DMS 273 (cell line): ENCODE measurements at regions not wholly inside any gene's neighbourhood (a gene's known extent, or its start where the extent isn't known, plus 50 kb on each side); places are given as distances from the start of the nearest gene placed in this dataset.

Experiments
- DNase-seq: peaks from one replicate; lab custom pipeline; 2025; ENCODE audit not compliant: unreplicated experiment; lab: John Stamatoyannopoulos, UW

- no peak for DNase-seq
Measured at GRCh38 chr7:20021831-20022230, 195.4 kb downstream of the MACC1 start.

DNA sequence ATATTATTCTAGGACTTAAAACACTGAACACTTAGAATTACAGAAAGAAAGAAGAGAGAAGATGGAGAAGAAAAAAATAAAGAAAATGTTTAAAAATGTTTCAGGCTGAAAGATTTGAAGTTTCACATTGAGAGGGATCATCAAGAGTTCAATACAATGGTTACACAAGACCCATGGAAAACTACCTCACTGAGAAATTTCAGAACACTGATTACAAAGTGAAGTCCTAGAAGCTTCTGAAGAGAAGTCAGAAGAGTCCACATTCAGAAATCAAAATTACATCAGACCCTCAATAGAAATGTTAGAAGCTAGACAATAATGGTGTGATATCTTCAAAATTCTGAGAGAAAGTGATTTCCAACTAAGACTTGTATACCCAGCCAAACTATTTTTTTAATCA is 196.1 kb downstream of the MACC1 start:
- DNase-seq: no peak

DNA sequence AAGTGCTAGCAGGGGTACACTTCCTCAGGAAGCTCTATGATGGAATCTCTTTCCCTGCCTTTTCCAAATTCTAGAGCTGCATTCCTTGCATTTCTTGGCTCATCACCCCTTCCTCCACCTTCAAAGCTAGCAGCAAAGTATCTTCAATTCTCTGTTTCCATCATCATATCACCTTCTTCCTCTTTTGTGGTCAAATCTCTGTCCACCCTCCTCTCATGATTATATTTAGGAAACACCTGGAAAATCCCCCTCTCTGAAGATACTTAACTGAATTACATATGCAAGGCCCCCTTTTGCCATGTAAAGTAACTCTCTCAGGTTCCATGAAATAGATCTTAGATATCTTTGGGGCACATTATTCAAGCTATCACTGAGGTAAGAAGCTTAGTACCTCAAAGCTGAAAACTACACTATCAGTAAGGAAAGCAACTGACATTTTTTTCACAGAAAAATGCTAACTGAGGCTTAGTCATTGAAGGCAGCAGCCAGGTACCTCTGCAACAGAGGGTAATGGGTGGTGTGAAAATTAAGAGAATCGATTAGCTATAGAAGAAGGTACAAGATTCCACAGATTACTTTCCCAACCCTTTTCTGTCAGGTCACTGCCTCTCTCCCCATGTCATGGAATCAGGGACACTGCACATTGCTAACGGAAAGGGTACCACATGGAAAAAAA is 197.3 kb downstream of the MACC1 start:
- no peak for DNase-seq

GRCh38 chr7:20016669-20017068 is 200.5 kb downstream of the MACC1 start:
- no peak for DNase-seq

GRCh38 chr7:20013536-20013935 is 203.6 kb downstream of the MACC1 start:
- no peak for DNase-seq

- no peak for DNase-seq
Measured at GRCh38 chr7:20012100-20012499, 205.1 kb downstream of the MACC1 start.

DNA sequence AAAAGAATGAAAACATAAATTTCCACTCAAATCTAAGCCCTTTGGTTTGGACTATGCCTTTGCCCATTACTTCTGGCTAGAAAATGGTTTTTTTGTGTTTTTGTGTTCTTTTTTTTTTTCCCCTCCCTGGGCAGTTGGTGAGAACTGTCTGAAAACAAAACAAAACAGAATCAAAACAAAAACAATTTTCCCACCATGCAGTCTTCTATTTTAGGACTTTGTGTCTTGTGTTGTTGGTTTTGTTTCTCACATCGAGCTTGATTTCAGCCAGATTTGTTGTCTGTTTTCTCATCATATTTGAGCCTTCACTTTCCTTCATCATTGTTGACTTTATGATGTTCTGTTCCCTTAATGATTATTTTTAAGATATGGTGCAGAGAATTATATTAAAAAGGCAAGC is 206.3 kb downstream of the MACC1 start:
- no peak for DNase-seq

- no peak for DNase-seq
Measured at GRCh38 chr7:20007510-20007909, 209.7 kb downstream of the MACC1 start.

- peak; percentile 61 for DNase-seq
Measured at GRCh38 chr7:20005081-20005480, 212.1 kb downstream of the MACC1 start.

GRCh38 chr7:19999681-20000080 is 217.5 kb downstream of the MACC1 start:
- DNase-seq: no peak

GRCh38 chr7:19991936-19992335 is 218.5 kb upstream of the TMEM196 start:
- DNase-seq: no peak

DNA sequence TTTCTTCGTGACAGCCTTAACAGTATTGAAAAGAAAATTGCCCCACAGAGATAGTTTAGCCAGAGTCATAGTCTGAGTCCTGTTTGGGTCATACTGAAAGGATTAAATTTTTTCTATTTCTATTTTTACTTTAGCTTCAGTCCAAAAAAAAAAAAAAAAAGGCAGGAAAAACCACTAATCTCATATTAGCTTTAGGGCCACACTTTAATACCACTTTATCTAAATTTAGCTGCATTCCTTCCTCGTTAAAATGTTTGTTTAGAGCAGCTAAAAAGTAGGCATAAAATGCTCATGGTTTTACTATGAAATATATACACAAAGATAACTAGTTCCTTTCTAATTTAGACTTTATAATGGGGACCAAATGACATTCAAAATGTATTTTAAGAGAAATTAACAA is 216.5 kb upstream of the TMEM196 start:
- DNase-seq: no peak

GRCh38 chr7:19988860-19989259 is 215.4 kb upstream of the TMEM196 start:
- no peak for DNase-seq

- DNase-seq: peak; percentile 4
Measured at GRCh38 chr7:19984231-19984632, 210.8 kb upstream of the TMEM196 start.

DNA sequence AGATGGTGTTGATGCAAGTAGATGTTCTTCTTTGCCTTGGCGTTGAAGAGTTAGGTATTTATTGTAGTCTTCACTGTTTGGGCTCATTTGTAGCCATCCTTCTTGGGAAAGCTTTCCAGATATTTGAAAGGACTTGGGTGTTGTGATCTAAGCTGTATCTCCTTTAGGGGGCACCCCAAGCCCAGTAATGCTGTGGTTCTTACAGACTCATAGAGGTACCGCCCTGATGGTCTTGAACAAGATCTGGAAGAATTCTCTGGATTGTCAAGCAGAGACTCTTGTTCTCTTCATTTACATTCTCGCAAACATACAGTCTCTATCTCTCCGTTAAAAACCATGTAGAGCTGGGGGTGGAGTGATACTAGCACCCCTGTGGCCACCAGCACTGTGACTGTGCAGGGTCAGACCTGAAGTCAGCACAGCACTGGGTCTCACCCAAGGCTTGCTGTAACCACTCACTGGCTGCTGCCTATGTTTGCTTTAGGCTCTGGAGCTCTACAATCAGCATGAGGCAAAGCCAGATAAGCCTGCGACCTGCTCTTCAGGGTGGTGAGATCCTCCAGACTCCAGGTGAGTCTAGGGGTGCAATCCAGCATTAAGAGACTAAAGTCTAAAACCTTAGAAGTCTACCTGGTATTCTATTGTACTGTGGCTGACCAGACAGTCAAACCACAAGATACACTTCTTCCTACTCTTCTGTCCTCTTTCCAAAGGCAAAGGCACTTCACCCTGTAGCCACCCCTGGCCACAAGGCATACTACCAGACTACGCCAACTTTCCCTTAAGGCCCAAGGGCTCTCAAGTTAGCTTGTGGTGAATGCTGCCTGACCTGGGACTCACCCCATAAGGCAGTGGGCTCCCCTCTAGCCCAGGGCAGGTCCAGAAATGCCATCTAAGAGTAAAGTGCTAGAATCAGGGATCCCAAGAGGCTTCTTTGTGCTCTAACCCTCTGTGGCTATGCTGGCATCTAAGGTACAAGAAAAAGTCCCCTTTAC is 209.7 kb upstream of the TMEM196 start:
- peak; percentile 55 for DNase-seq

DNA sequence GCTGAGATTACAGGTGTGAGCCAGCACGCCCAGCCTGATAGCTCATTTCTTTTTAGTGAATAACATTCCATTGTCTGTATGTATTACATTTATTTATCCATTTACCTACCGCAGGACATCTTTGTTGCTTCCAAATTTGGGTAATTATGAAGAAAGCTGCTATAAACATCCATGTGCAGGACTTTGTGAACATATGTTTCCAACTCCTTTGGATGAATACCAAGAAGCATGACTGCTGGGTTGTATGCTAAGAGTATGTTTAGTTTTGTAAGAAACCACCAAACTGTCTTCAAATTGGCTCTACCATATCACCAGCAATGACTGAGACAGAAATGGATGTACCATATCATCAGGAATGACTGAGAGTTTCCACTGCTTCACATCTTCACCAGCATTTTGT is 200.2 kb upstream of the TMEM196 start:
- no peak for DNase-seq

DNA sequence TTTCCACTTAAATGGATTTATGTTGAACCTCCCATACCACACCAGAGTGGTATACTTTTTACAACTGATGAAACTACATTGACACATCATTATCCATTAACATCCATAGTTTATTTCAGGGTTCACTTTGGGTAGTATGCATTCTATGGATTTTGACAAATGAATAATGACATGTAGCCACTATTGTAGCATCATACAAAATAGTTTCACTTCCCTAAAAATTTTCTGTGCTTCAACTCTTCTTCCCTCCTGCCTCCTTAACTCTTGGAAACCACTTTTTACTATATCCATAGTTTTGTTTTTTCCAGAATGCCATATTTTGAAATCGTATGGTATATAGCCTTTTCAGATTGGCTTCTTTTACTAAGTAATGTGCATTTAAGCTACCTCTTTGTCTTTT is 199.5 kb upstream of the TMEM196 start:
- DNase-seq: no peak

GRCh38 chr7:19971956-19972355 is 198.5 kb upstream of the TMEM196 start:
- no peak for DNase-seq

DNA sequence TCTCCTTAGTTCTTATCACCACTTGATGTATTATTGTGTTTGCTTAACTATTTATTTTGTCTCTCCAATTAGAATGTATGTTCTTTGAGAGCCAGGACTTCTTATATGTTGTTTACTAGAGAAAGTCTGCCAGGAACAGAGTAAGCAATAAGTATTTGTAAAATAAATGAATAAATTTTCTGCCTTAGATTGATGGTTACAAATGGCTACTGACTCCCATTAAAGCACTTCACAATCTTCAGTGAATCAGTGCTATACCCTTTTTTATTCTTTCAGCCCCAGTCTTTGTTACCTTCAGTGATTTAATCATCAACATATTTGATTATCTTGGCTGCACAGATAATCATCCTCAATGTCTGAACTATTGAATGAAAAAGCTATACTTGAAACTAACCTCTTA is 197.1 kb upstream of the TMEM196 start:
- no peak for DNase-seq

GRCh38 chr7:19969859-19970493 is 196.6 kb upstream of the TMEM196 start:
- no peak for DNase-seq

DNA sequence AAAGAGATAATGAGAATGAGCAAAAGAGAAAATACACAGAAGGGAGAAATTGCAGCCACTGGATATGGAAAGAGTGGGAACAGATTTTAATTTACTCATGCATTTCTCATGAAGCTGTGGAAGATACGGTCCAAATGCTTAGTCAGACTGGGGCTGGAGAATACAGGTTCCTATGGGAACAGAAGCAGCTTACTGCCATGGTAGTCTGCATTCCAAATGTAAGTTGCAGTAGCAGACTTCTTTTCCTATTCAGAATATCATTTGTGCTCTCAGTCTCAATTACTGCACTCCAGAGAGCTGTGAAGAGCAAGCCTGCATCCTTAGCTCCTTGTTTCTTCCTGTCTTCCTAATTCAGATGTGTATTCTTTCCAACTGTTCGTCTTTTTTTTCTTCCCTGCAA is 190.8 kb upstream of the TMEM196 start:
- DNase-seq: peak; percentile 26

GRCh38 chr7:19963695-19964094 is 190.3 kb upstream of the TMEM196 start:
- no peak for DNase-seq
